GM21367 (cell line): ENCODE measurements at regions not wholly inside any gene's neighbourhood (a gene's known extent, or its start where the extent isn't known, plus 50 kb on each side); places are given as distances from the start of the nearest gene placed in this dataset.

ENCODE experiments used
- ATAC-seq: cut with Tn5 transposase; IDR thresholded peaks from one replicate; pipeline ENCODE4 v1.9.1; 2021; ENCODE audit not compliant: unreplicated experiment

DNA sequence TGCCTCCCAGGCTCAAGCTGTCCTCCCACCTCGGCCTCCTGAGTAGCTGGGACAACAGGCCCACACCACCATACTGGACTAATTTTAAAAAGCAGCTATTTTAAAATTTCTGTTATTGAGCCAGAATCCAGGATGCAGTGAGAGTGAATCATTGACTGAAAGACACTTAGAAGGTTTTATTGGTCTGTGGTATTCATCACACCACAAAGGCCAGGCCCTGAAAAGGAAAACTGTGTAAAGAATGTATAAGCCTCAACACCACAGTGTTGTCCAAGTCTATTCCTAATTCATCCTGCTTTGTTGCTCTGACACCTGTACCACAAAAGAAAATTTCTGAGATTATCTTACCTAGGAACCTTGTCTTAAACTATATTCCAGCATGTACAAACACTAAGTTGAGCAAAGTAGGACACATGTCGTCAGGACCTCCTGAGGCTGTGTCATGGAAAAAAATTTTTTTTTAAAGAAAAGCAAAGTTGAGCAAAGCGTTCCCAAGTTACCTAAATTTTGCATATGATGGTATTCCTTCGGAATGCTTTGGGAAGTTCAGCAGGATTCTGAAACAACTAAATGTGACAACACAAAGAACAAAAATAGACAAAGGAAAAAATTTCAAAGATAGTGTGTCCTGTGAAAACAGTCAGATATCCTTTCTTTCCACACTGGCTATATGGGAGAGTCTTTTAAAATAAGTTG lies 129.6 kb upstream of the MKLN1 start:
- ATAC-seq, result no peak

DNA sequence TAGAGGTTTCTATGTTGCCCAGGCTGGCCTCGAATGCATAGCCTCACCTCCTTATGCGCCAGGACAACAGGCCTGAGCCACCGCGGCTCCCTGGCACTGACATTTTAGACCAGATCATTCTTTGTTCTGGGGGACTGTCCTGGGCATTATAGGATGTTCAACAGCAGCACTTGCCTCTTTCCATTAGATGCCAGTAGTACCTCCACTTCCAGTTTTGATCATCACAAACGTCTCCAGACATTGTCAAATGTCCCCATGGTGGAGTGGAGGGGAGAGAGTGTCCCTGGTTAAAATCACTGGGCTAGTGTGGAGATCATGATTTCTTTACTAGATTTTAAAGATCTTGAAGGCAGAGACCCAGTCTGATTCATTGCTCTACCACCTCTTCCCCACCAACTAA lies 125.2 kb upstream of the MKLN1 start:
- no peak for ATAC-seq

GRCh38 chr7:131203291-131203976 lies 124.2 kb upstream of the MKLN1 start:
- ATAC-seq, result no peak

DNA sequence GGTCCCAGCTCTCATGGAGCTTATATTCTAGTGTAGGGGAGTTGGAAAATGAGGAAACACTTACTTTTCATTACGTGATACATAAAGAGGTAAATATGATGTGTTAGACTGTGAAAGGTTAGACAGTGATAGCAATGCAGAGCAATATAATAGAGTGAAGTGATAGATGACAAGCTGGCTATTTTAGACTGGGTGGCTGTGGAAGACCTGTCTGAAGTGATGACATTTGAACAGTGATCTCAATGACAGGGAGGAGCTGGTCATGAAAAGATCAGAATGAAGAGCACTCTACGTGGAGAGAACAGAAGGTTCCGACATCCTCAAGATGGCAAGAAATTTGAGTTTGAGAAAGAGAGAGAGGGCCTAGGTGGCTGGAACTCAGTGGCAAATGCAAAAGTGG lies 118.9 kb upstream of the MKLN1 start:
- ATAC-seq, result no peak

DNA sequence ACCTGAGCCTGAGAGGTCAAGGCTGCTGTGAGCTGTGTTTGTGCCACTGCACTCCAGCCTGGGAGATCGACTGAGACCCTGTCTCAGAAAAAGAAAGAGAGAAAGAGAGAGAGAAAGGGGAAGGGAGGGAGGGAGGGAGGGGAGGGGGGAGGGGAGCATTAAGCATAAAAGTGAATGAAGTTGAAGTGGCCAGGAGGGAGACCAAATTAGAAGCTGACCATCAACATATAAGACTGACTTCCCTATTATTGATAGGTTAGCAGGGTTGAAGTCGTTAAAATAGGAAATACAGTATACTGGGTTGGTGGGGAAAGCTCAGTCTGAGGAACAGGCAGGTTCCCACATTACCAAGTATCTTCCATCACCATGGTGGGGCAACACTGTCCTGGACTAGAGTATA lies 117.1 kb upstream of the MKLN1 start:
- ATAC-seq, result no peak

- ATAC-seq, result no peak
Observed at GRCh38 chr7:131211500-131211899, 116.2 kb upstream of the MKLN1 start.

GRCh38 chr7:131212114-131212513 lies 115.6 kb upstream of the MKLN1 start:
- ATAC-seq, result no peak

- ATAC-seq, result no peak
Observed at GRCh38 chr7:131218727-131219128, 108.9 kb upstream of the MKLN1 start.

DNA sequence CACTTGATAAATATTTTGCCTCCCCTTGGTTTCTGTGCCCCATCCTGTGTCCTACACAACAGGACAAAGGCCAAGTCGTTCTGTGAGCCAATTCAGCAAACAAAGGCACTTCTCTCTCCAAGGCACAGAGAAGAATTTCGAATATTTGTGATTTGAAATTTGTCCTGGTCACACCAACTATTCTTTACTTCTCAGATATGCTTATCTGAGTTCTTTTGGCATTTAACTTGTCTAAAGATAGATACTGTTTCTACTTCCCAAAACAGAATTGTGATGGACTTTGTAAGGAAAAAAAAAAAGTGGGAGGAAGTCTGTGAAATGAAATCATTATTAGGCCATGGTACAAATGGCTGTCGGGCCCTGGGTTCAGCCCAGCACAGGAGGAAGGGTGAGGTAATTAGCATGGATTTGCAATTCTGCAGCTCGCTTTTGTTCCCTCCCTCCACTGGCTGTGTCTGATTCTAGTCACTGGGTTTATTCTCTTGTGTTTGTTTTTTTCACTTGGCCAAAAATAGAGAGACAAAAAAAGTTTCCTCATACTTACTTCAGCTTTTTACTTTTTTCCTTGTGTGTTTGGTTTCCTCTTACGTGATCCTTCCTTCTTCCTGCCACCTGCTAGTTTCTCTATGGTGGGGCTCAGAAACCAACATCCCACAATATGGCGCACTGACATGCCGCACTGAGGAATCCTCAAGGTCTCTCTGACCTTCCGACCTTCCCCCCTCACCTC lies 108.2 kb upstream of the MKLN1 start:
- ATAC-seq, result no peak

DNA sequence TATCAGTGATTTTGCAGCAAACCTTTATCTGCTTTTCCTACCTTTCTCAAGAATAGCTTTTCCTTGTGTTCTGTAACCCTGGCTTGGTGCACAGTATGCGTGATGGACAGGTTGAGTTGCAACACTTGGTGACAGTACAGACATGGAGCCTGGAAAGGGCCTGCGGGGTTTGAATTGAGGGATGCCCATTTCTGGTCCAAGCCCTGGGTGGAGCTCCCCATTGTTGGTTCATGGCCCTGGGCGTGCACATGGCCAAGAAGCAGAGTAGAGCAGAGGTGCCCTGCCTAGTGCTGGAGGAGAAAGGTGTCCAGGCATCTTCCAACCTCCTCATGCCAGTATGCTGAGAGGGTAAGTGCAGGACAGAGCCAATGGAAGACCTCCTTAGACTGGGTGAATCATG lies 106.6 kb upstream of the MKLN1 start:
- ATAC-seq, result no peak

DNA sequence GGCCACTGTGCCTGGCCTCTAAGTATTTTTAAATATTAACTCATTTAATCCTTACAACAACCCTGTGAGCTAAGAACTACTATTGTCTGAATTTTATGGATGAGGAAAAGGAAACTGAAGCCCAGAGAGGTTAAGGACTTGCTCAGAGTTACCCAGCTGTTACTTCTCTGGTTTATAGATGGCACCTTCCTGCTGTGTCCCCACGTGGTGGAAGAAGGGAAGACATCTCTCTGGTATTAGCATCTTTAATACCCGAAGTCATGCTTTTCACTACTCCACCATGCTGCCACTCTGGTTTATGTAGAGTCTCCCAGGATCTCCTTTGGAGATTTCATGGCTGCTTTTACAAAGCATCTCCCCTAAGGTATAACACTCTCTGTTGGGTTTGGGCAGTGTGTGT lies 105.5 kb upstream of the MKLN1 start:
- no peak for ATAC-seq

- no peak for ATAC-seq
Observed at GRCh38 chr7:131223151-131223550, 104.5 kb upstream of the MKLN1 start.

GRCh38 chr7:131224996-131225395 lies 102.7 kb upstream of the MKLN1 start:
- ATAC-seq, result no peak

GRCh38 chr7:131225619-131226513 lies 101.8 kb upstream of the MKLN1 start:
- ATAC-seq, result no peak

- ATAC-seq, result no peak
Observed at GRCh38 chr7:131226514-131226865, 101.2 kb upstream of the MKLN1 start.

DNA sequence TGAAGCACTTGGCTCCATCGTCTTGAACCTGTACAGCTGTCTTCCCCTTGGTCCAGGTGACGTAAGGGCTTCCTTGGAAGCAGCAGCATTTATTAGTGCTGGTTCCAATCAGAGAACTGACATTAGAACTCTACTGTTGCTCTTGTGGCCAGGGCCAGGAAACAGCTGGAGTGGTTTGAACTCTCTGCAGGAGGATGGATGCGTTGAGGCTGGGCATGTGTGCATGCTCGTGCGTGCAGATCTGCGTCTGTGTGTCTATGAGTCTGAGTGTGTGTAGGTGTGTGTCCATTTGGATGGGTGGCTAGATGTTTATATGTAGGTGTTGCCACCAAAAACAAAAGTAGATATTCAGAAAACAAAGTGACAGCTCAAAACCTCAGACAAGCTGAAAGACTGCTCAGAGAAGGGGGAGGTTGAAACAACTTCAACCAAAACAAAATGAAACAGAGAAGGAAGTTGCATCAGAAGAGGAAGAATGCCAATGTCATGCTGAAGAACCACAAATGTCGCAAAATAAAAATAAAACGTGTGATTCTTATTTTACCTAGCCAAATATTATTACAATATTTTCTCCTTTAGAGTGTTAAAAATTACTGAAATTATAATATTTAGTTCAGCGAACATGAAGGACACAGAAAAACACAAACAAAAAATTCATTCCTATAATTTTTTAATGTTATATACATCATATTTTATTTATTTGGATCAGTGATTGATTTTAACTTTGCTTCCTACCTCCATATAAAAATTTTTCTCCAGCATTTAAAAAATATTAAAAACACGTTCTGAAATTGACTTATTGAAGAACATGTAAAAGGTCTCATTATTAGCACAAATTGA lies 96.1 kb upstream of the MKLN1 start:
- ATAC-seq, result peak; percentile 75

DNA sequence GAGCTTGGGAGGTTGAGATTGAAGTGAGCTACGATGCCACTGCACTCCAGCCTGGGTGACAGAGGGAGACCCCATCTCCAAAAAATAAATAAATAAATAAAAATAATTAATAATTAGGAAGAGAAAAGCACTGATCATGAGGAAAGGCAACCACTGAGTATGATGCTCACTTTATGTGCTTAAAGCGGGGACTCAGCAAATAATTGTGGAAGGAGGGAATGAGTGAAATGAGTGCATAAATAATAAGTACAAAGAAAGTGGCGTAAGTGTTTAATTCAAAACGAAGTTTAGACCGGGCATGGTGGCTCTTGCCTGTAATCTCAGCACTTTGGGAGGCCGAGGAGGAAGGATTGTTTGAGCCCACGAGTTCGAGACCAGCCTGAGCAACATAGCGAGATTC lies 94.9 kb upstream of the MKLN1 start:
- ATAC-seq, result no peak

GRCh38 chr7:131233193-131233592 lies 94.5 kb upstream of the MKLN1 start:
- no peak for ATAC-seq

DNA sequence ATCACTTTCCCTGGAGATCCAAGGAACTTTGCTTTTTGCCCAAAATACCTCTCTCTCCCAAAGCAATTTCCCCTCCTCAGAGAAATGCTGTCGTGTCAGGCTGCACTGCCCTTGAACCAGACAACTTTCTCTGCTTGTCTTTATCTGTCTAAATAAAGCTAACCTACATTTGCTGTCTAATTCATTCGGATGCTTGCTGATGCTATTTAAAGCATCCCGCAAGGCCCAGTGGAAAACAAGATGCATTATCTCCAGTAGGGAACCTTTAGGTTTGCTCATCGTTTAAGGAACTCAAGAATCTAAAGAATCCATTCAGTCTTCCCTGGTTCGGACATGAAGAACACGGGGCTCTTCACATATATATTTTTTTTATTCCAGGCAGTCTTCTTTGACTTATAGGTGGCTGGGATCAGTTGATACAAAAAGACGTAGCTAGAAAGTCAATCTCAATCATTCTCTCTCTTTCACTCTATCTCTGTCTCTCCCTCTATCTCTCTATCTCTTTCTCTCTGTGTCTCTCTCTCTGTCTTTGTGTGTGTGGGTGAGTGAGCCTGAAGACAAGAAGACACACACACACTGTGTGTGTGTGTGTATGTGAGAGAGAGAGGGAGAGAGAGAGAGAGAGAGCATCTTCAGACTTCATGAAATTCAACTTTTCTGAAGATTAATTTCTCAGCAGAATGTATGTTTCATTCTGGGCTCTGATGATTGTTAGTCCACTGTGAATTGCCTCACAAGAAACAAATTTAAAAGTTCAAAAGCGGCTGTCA lies 92.8 kb upstream of the MKLN1 start:
- no peak for ATAC-seq
